ENCODE measurements at regions not wholly inside any gene's neighbourhood (a gene's known extent, or its start where the extent isn't known, plus 50 kb on each side); places are given as distances from the start of the nearest gene placed in this dataset.

GRCh38 chr15:89393056-89393455 is 58.4 kb upstream of the POLG start:
- TF ChIP-seq SIN3A (IDR thresholded peaks at IDR 0.05; ENCODE audit: borderline replicate concordance, insufficient read depth, low read length) (no peak), POLR2AphosphoS5 (IDR thresholded peaks at IDR 0.05; ENCODE audit: low read depth, low read length) (no peak), REST (IDR thresholded peaks at IDR 0.05; ENCODE audit: insufficient read depth in 1 of 2, low read depth in 2 of 2, low read length in 2 of 2) (no peak)

All from PFSK-1 (cell line).